B cell (primary cell): ENCODE measurements at regions not wholly inside any gene's neighbourhood (a gene's known extent, or its start where the extent isn't known, plus 50 kb on each side); places are given as distances from the start of the nearest gene placed in this dataset.

Source experiments
- CTCF ChIP-seq: fragments of 200-600 bp; IDR thresholded peaks from one replicate; pipeline ENCODE4 v1.8.0; 2022; ENCODE audit warnings: antibody characterized with exemption, mild to moderate bottlenecking
- EZH2 ChIP-seq: IDR thresholded peaks from 2 replicates; pipeline ENCODE4 v1.6.1; 2012; ENCODE audit warnings: borderline replicate concordance, low read depth, mild to moderate bottlenecking, moderate library complexity, low read length; ENCODE audit not compliant: insufficient read depth, poor library complexity, severe bottlenecking

GRCh38 chr1:157277281-157277680 is 139.1 kb upstream of the ETV3 start:
- TF ChIP-seq CTCF, result no peak
- no peak for TF ChIP-seq EZH2
